HCT116 (cell line): ENCODE measurements at regions not wholly inside any gene's neighbourhood (a gene's known extent, or its start where the extent isn't known, plus 50 kb on each side); places are given as distances from the start of the nearest gene placed in this dataset.

ENCODE experiments used
- ATAC-seq: fragments of 200-7000 bp; cut with Tn5 transposase; 2 replicates; pipeline ENCODE4 v1.9.1; 2020; ENCODE audit warnings: mild to moderate bottlenecking, moderate library complexity
- BruUV-seq: library from RNA; stranded (reverse); fragments of 400-500 nt; replicated peaks from 2 replicates; lab custom pipeline; 2021; lab: Mats Ljungman, UMichigan
- CTCF ChIA-PET: fragments of 300-600 bp; sonication (Branson Sonifier 250); formaldehyde crosslinking; loops from one replicate; lab custom pipeline; 2021; ENCODE audit warnings: antibody characterized with exemption; lab: Charles Lee
- POLR2A ChIA-PET: fragments of 300-600, 350-600 bp; sonication (Branson Sonifier 250); formaldehyde crosslinking; loops from one replicate; lab custom pipeline; 2021; ENCODE audit warnings: antibody characterized with exemption; lab: Charles Lee
- RAD21 ChIA-PET, 2 experiments: fragments of 300-600 bp; sonication (Branson Sonifier 250); formaldehyde crosslinking; loops; one replicate each; lab custom pipeline; 2023; ENCODE audit warnings: low total read pairs in 2 of 2; ENCODE audit not compliant: uncharacterized antibody in 2 of 2, unreplicated experiment in 2 of 2, low non-redundant PET in 1 of 2; lab: Charles Lee
- DNase-seq: peaks from one replicate; pipeline ENCODE4 v3.0.0-alpha.2; 2010; ENCODE audit warnings: low read depth, low spot score
- H2AFZ ChIP-seq: fragments of 200-600 bp; shearing (Covaris generic), sonication (generic); 2 replicates; pipeline ENCODE4 v1.6.1; 2017; ENCODE audit warnings: low read depth, mixed run types, mixed read lengths, antibody characterized with exemption, low read length; ENCODE audit not compliant: poor library complexity, severe bottlenecking
- H3K27ac ChIP-seq: 2 replicates; pipeline ENCODE4 v1.5.1; 2012; ENCODE audit warnings: low read depth, low read length
- H3K27me3 ChIP-seq: fragments of 200-600 bp; sonication (generic); 2 replicates; pipeline ENCODE4 v1.6.1; 2016; ENCODE audit warnings: mixed run types, low read length, mixed read lengths; ENCODE audit not compliant: insufficient read depth
- H3K36me3 ChIP-seq, 2 experiments: fragments of 200-500 bp in 1 of 2; fragments of 200-600 bp in 1 of 2; sonication (Bioruptor generic) in 1 of 2; sonication (generic) in 1 of 2; 2 replicates each; pipeline versions ENCODE4 v1.5.1 to v1.6.1; 2014 to 2016; ENCODE audit warnings: low read length in 2 of 2, inconsistent platforms in 1 of 2, mixed read lengths in 1 of 2, mixed run types in 1 of 2; ENCODE audit not compliant: insufficient read depth in 2 of 2, control insufficient read depth in 1 of 2
- H3K4me1 ChIP-seq, 2 experiments: fragments of 200-600 bp in 1 of 2; sonication (generic) in 1 of 2; 2 replicates each; pipeline versions ENCODE4 v1.5.1 to v1.6.1; 2012 to 2017; ENCODE audit warnings: low read length in 2 of 2, inconsistent platforms in 1 of 2, mild to moderate bottlenecking in 1 of 2, mixed read lengths in 1 of 2, mixed run types in 1 of 2, moderate library complexity in 1 of 2; ENCODE audit not compliant: insufficient read depth in 2 of 2, control insufficient read depth in 1 of 2
- H3K4me2 ChIP-seq: fragments of 200-600 bp; sonication (generic); 2 replicates; pipeline ENCODE4 v1.6.1; 2017; ENCODE audit warnings: mixed run types, low read length, mixed read lengths
- H3K4me3 ChIP-seq, 2 experiments: fragments of 200-600 bp in 1 of 2; sonication (generic) in 1 of 2; replicated peaks in 1 of 2; 2 replicates each; pipeline ENCODE4 v1.5.1; 2011 to 2016; ENCODE audit warnings: low read length in 2 of 2, control low read depth in 1 of 2, low read depth in 1 of 2, mild to moderate bottlenecking in 1 of 2, mixed read lengths in 1 of 2, mixed run types in 1 of 2
- H3K79me2 ChIP-seq: fragments of 200-600 bp; sonication (generic); 2 replicates; pipeline ENCODE4 v1.6.1; 2017; ENCODE audit warnings: mild to moderate bottlenecking, mixed run types, low read length, moderate library complexity, mixed read lengths; ENCODE audit not compliant: insufficient read depth
- H3K9ac ChIP-seq: fragments of 200-600 bp; sonication (generic); 2 replicates; pipeline ENCODE4 v1.6.1; 2016; ENCODE audit warnings: low read length, mixed read lengths
- H3K9me2 ChIP-seq: fragments of 200-600 bp; sonication (generic), shearing (Covaris generic); 2 replicates; pipeline ENCODE4 v1.6.1; 2017; ENCODE audit warnings: mixed run types, mild to moderate bottlenecking, moderate library complexity; ENCODE audit not compliant: insufficient read depth
- H3K9me3 ChIP-seq, 2 experiments: fragments of 200-500 bp in 1 of 2; fragments of 200-600 bp in 1 of 2; sonication (Bioruptor generic) in 1 of 2; sonication (generic) in 1 of 2; 2 replicates each; pipeline ENCODE4 v1.6.1; 2014 to 2017; ENCODE audit warnings: low read length in 2 of 2, mixed read lengths in 2 of 2, inconsistent platforms in 1 of 2, low read depth in 1 of 2, mild to moderate bottlenecking in 1 of 2, mixed run types in 1 of 2, moderate library complexity in 1 of 2; ENCODE audit not compliant: control insufficient read depth in 1 of 2, insufficient read depth in 1 of 2
- H4K20me1 ChIP-seq: fragments of 200-600 bp; sonication (generic), shearing (Covaris generic); 2 replicates; pipeline ENCODE4 v1.6.1; 2017; ENCODE audit warnings: mixed run types, mild to moderate bottlenecking, moderate library complexity; ENCODE audit not compliant: insufficient read depth
- ATF3 ChIP-seq: IDR thresholded peaks from 2 replicates; pipeline ENCODE4 v1.6.1; 2012
- CBX3 ChIP-seq: IDR thresholded peaks from 2 replicates; pipeline ENCODE4 v1.6.1; 2012; ENCODE audit warnings: low read depth
- CEBPB ChIP-seq: IDR thresholded peaks from 2 replicates; pipeline ENCODE4 v1.6.1; 2012; ENCODE audit warnings: low read depth
- EGR1 ChIP-seq: IDR thresholded peaks from 2 replicates; pipeline ENCODE4 v1.6.1; 2012; ENCODE audit warnings: low read depth
- ELF1 ChIP-seq: IDR thresholded peaks from 2 replicates; pipeline ENCODE4 v1.6.1; 2012; ENCODE audit warnings: low read depth, borderline replicate concordance
- EZH2 ChIP-seq: fragments of 200-600 bp; sonication (generic); IDR thresholded peaks from 2 replicates; pipeline ENCODE4 v1.6.1; 2017; ENCODE audit warnings: antibody characterized with exemption, mixed run types
- EZH2phosphoT487 ChIP-seq: fragments of 200-600 bp; IDR thresholded peaks from 2 replicates; pipeline ENCODE4 v1.6.1; 2018; ENCODE audit warnings: antibody characterized with exemption, borderline replicate concordance
- JUND ChIP-seq: IDR thresholded peaks from 2 replicates; pipeline ENCODE4 v1.6.1; 2012
- POLR2AphosphoS5 ChIP-seq: IDR thresholded peaks from 2 replicates; pipeline ENCODE4 v1.6.1; 2011; ENCODE audit warnings: mild to moderate bottlenecking, low read depth, low read length, moderate library complexity
- SIN3A ChIP-seq: IDR thresholded peaks from 2 replicates; pipeline ENCODE4 v1.6.1; 2012; ENCODE audit warnings: low read depth
- SP1 ChIP-seq: IDR thresholded peaks from 2 replicates; pipeline ENCODE4 v1.6.1; 2012; ENCODE audit warnings: low read depth
- SRF ChIP-seq: IDR thresholded peaks from 2 replicates; pipeline ENCODE4 v1.6.1; 2012; ENCODE audit warnings: low read depth
- ZFX ChIP-seq: fragments of 450-650 bp; IDR thresholded peaks from 2 replicates; pipeline ENCODE4 v1.6.1; 2017
- intact Hi-C: fragments of 100-400 bp; cut with micrococcal nuclease; formaldehyde crosslinking; loops from 2 replicates; pipeline ENCODE4 v1.10.0; 2022

GRCh38 chr1:68329096-68329835 is 96.9 kb upstream of the WLS start (continued):
- TF ChIP-seq ATF3 (no peak), SP1 (no peak), JUND (no peak), EGR1 (no peak), EZH2 (no peak)

GRCh38 chr1:68328490-68328889 is 96.2 kb upstream of the WLS start:
- no peaks in the 10 kb centered on the region for H3K79me2 ChIP-seq
- H3K27ac ChIP-seq, result no peak overlapping the region
- no TSS peak for BruUV-seq
- H3K27me3 ChIP-seq, result no peaks in the 10 kb centered on the region
- H3K9ac ChIP-seq, result no peak overlapping the region
- H3K4me3 ChIP-seq, result no peak overlapping the region
- TF ChIP-seq JUND (no peak), CEBPB (no peak), EZH2 (no peak), EZH2phosphoT487 (no peak), CBX3 (no peak), SIN3A (no peak), POLR2AphosphoS5 (no peak), ZFX (no peak), ELF1 (no peak), SRF (no peak)
- ChIA-PET RAD21 (no interaction called here), POLR2A (no interaction called here), CTCF (no interaction called here)
- no peak for DNase-seq
- no peaks in the 10 kb centered on the region for H3K36me3 ChIP-seq
- no peaks in the 10 kb centered on the region for H3K9me3 ChIP-seq
- intact Hi-C loops, result no loop called here
- H3K4me1 ChIP-seq, result peaks cover 19 to 21% of the 10 kb centered on the region in 2 experiments
- H4K20me1 ChIP-seq, result no peaks in the 10 kb centered on the region
- H3K4me2 ChIP-seq, result no peak overlapping the region
- H2AFZ ChIP-seq, result no peak overlapping the region
- ATAC-seq, result no peak
- no peaks in the 10 kb centered on the region for H3K9me2 ChIP-seq
